ENCODE measurements at regions not wholly inside any gene's neighbourhood (a gene's known extent, or its start where the extent isn't known, plus 50 kb on each side); places are given as distances from the start of the nearest gene placed in this dataset.

DNA sequence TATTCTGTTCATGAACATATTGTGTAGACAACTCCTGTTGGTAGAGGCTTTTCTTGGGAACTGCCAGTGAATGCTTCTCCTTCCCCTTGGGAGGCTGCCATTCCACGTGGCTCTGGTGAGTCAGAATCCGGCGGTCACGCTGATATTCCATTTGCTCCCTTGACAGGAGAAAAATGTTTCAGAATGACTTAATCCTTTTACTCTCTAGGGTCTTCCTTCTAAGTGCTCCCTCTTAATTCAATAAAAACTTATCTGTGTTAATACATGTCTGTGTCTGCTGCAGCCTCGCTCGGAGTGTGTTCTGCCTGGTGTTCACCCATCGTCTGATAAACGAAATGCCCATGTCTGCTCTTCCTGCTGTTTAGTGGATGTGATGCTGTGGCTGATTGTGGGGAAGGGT is 278.6 kb downstream of the ARHGAP12 start:
- TF ChIP-seq CTCF (optimal IDR thresholded peaks at IDR 0.05 in 1 of 3, IDR thresholded peaks at IDR 0.05 in 1 of 3, conservative IDR thresholded peaks at IDR 0.05 in 1 of 3; ENCODE audit: extremely low read depth in 1 of 3, insufficient read depth in 2 of 3, low read length in 3 of 3) (no peak), EZH2 (IDR thresholded peaks at IDR 0.05; ENCODE audit: low read length) (no peak)
